ENCODE measurements at regions not wholly inside any gene's neighbourhood (a gene's known extent, or its start where the extent isn't known, plus 50 kb on each side); places are given as distances from the start of the nearest gene placed in this dataset.

GRCh38 chr2:67318031-67318430 lies 79.1 kb upstream of the ETAA1 start:
- TF ChIP-seq CTCF (IDR thresholded peaks at IDR 0.05; ENCODE audit: low read depth, low read length, poor library complexity, severe bottlenecking) (no peak), EZH2phosphoT487 (IDR thresholded peaks at IDR 0.05; ENCODE audit: borderline replicate concordance, low read length) (no peak)
